HG02943 (cell line): ENCODE measurements at regions not wholly inside any gene's neighbourhood (a gene's known extent, or its start where the extent isn't known, plus 50 kb on each side); places are given as distances from the start of the nearest gene placed in this dataset.

Experiments
- ATAC-seq: cut with Tn5 transposase; IDR thresholded peaks from one replicate; pipeline ENCODE4 v1.9.1; 2021; ENCODE audit warnings: mild to moderate bottlenecking, low read depth, moderate library complexity; ENCODE audit not compliant: unreplicated experiment

- ATAC-seq, result no peak
Observed at GRCh38 chr22:22391543-22391942, 117.0 kb downstream of the ZNF280B start.

- ATAC-seq, result no peak
Observed at GRCh38 chr22:22392131-22392530, 116.4 kb downstream of the ZNF280B start.

- ATAC-seq, result no peak
Observed at GRCh38 chr22:22394591-22394990, 114.0 kb downstream of the ZNF280B start.

- no peak for ATAC-seq
Observed at GRCh38 chr22:22395245-22395644, 113.3 kb downstream of the ZNF280B start.

- ATAC-seq, result no peak
Observed at GRCh38 chr22:22396741-22397291, 111.7 kb downstream of the ZNF280B start.

- ATAC-seq, result no peak
Observed at GRCh38 chr22:22397292-22397870, 111.2 kb downstream of the ZNF280B start.

- no peak for ATAC-seq
Observed at GRCh38 chr22:22397875-22398524, 110.5 kb downstream of the ZNF280B start.

GRCh38 chr22:22398530-22399327 lies 109.8 kb downstream of the ZNF280B start:
- ATAC-seq, result no peak

- ATAC-seq, result no peak
Observed at GRCh38 chr22:22400099-22400498, 108.4 kb downstream of the ZNF280B start.

- ATAC-seq, result no peak
Observed at GRCh38 chr22:22400964-22401363, 107.6 kb downstream of the ZNF280B start.

GRCh38 chr22:22401381-22401780 lies 107.2 kb downstream of the ZNF280B start:
- ATAC-seq, result no peak

- no peak for ATAC-seq
Observed at GRCh38 chr22:22403306-22403705, 105.2 kb downstream of the ZNF280B start.

GRCh38 chr22:22403771-22404170 lies 104.8 kb downstream of the ZNF280B start:
- ATAC-seq, result no peak

- no peak for ATAC-seq
Observed at GRCh38 chr22:22404598-22405284, 103.8 kb downstream of the ZNF280B start.

- ATAC-seq, result no peak
Observed at GRCh38 chr22:22406445-22407027, 102.0 kb downstream of the ZNF280B start.

GRCh38 chr22:22407061-22407460 lies 101.5 kb downstream of the ZNF280B start:
- ATAC-seq, result no peak

- no peak for ATAC-seq
Observed at GRCh38 chr22:22408269-22408668, 100.3 kb downstream of the ZNF280B start.

GRCh38 chr22:22408731-22409696 lies 99.5 kb downstream of the ZNF280B start:
- ATAC-seq, result no peak

- ATAC-seq, result no peak
Observed at GRCh38 chr22:22410121-22410520, 98.4 kb downstream of the ZNF280B start.
